ENCODE measurements at regions not wholly inside any gene's neighbourhood (a gene's known extent, or its start where the extent isn't known, plus 50 kb on each side); places are given as distances from the start of the nearest gene placed in this dataset.
"Not testable (repeated sequence)": the region's sequence is repeated elsewhere in the genome, so short reads cannot be mapped to it uniquely, and the experiment has no call there.

- no peak for DNase-seq
These were observed 237.2 kb downstream of the EMP1 start for GRCh38 chr12:13433768-13434167.

DNA sequence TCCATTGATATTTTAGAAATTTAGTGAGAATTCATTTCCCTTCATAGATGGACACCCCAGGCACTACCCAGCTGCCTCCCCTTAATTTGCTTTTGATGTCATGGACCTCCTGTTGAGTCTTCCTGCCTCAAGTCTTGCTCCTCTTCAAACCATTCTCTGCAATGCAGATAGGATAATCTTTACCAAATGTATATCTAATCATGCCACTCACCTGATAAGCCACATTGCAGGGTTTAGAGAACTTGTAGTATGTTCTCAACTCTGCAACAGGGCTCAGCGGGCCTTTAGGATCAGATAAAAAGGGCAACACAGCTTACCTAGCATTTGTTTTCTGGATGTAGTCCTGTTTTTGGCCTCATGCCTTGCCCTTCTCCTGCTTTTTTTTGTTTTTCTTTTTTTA, 234.5 kb downstream of the EMP1 start:
- DNase-seq, result no peak

DNA sequence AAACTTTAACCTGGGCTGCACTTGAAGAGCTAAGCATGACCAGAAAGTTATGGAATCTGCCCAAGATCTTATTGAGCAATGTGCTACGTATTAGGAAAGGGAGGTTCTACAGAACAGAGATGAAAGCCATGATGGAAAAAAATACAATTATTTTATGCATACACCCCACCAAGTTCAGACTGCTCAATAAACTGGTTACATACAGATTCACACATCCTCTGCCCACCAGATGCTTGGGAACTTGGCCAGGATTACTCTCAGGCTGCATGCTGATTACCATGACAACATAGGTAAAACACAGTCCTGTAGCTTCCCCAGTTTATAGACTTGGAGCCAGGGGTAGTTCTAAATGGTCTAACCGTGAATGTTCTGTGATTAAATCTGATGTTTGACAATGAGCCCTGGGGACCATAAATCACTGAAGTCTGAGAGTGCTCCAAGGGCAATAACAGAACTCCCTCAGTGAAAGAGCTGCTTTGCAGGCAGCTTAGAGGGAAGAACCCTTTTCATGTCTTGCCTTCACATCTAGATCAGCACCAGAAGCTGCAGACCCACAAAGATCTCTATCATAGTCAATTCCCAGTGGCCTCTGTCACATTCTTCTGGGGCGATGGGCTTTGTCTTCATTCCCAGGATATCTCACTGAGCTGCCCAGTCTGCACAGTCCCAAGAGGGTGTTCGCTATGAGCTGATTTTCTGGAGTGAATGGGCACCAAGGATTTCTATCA, 232.2 kb downstream of the EMP1 start:
- no peak for DNase-seq

DNA sequence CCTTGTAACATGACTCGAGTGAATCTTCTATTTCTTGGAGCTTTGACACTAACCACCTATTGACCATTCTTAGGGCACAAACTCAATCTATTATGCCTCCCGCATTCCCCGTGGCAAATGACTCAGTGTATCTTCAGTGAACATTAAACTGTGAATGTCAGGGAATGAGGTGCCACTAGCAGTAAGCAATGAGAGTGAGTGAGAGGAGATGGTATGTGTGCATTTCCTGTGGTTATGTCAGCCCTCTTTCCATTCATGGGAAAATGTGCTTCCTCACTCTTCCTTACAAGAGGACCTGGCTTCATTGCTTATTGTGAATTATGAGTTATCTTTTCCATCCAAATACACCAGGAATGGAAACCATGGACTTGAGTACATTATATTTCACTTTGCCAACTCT, 229.2 kb downstream of the EMP1 start:
- no peak for DNase-seq

- no peak for DNase-seq
These were observed 225.8 kb downstream of the EMP1 start for GRCh38 chr12:13422291-13422690.

- no peak for DNase-seq
These were observed 221.0 kb downstream of the EMP1 start for GRCh38 chr12:13417516-13417915.

GRCh38 chr12:13411287-13411686, 214.8 kb downstream of the EMP1 start:
- no peak for DNase-seq

DNA sequence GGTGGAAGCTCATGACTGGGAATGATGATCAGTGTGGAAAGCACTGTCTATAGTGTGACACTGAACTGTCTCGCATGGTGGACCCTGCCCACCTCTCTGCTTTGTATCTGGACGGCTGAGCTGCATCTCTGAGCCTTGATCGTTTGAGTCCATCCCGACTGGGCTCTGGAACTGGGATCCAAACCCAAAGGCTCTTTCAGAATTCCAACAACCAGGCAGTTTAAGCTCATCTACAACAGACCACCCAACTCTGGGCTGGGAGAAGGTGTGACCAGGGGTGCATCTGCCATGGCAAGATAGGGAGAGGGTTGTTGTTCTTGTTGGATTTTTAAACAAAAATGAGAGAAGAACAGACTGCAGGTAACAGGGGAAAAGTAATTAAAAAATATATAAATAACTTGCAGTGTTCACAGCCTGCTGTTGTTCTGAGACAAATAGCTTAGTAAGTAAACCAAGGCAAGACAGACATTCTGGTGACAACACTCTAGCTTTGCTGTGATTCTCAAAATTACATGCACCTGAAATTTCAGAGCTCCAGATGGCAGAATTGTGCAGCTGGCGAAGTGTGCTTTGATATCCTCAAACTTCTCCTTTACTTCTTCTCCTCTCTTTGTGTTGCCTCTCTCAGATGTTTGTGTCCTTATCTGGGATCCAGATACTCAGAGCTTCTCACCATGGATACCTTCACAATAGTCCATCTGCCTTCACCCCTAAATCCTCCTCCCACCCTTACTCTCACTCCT, 209.6 kb downstream of the EMP1 start:
- DNase-seq, result no peak

GRCh38 chr12:13404631-13405473, 208.3 kb downstream of the EMP1 start:
- no peak for DNase-seq

DNA sequence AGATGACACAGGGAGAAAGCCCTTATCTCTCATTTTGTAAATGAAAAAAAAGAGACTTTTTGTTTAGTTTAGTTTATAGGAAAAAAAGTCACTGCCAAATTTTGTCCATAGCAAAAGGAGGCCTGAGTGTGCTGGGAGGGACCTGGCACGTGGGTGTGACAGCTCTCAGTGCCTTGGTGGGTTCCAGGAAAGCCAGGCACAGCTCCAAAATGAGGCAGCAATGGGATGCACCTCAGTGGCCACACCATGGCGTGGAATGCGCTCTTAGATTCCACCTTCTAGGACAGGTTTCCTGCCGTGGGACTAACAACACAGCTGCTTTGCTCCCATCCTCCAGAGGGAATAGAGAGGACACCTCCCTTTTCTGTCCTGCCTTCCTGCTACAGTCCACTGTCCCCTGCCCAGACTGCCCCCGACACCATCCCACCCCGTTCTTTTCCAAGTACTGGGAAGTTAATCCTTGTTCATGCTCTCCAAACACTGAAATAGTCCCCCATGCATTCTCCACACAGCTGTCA, 207.6 kb downstream of the EMP1 start:
- DNase-seq, result no peak

DNA sequence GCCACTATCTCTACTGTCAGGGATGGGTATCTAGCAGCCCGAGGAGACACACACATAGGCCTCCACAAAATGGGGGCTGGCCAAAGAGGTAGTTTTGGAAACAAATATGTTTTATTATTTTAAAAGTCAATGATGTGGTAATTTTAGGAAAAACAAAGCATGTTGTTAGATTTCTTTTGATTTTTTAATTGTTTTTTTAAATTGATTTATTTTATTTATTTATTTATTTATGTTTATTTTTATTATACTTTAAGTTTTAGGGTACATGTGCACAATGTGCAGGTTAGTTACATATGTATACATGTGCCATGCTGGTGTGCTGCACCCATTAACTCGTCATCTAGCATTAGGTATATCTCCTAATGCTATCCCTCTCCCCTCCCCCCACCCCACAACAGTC, 194.8 kb downstream of the EMP1 start:
- DNase-seq, result not testable (repeated sequence)

GRCh38 chr12:13390918-13391317, 194.4 kb downstream of the EMP1 start:
- no peak for DNase-seq

- no peak for DNase-seq
These were observed 193.9 kb downstream of the EMP1 start for GRCh38 chr12:13390381-13390861.

DNA sequence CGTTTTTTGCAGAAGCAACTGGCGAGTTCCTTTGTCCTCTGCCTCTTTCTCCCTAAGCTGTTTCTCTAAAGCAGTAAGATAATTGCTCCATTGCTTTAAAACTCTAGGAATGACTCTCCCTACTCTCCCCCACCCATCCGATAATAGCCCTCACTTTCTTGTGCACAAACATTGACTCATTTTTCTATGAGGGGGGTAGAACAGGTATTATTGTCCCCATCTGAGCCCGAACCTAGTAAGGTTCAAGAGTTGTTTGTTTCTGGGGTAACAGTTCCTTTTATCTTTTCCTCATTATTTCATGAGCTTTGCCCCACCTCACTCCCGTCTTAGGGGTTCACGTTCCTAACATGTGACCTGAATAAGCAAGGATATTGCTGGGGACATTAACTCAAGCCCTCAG, 190.6 kb downstream of the EMP1 start:
- no peak for DNase-seq

GRCh38 chr12:13386323-13387039, 190.0 kb downstream of the EMP1 start:
- DNase-seq, result no peak

- DNase-seq, result no peak
These were observed 186.9 kb downstream of the EMP1 start for GRCh38 chr12:13383379-13383778.

DNA sequence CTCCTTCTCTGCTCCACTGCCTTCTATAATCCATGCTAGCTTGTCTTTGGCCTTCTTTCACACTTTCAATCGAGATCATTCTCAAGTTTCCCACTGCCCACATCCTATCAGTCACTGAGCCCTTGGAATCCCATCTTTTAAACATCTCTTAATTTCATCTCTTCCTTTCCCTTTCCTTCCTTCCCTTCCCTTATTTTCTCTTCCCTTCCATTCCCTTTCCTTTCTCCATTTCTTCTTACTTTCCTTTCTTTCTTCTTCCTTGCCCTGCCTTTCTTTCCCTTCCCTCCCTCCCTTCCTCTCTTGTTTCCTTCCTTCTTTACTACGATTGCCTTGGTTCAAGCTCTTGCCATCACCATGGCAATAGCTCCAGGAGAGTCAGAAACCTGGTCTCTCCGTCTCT, 183.8 kb downstream of the EMP1 start:
- DNase-seq, result no peak

GRCh38 chr12:13379531-13380188, 183.1 kb downstream of the EMP1 start:
- DNase-seq, result no peak

- no peak for DNase-seq
These were observed 181.2 kb downstream of the EMP1 start for GRCh38 chr12:13377698-13378097.

- no peak for DNase-seq
These were observed 180.3 kb downstream of the EMP1 start for GRCh38 chr12:13376610-13377373.
